ENCODE measurements at regions not wholly inside any gene's neighbourhood (a gene's known extent, or its start where the extent isn't known, plus 50 kb on each side); places are given as distances from the start of the nearest gene placed in this dataset.

GRCh38 chr16:35182943-35183550 is 1723.6 kb downstream of the TP53TG3F start:
- DNase-seq (ENCODE audit: low spot score): no peak
- TF ChIP-seq, protein P1, sequence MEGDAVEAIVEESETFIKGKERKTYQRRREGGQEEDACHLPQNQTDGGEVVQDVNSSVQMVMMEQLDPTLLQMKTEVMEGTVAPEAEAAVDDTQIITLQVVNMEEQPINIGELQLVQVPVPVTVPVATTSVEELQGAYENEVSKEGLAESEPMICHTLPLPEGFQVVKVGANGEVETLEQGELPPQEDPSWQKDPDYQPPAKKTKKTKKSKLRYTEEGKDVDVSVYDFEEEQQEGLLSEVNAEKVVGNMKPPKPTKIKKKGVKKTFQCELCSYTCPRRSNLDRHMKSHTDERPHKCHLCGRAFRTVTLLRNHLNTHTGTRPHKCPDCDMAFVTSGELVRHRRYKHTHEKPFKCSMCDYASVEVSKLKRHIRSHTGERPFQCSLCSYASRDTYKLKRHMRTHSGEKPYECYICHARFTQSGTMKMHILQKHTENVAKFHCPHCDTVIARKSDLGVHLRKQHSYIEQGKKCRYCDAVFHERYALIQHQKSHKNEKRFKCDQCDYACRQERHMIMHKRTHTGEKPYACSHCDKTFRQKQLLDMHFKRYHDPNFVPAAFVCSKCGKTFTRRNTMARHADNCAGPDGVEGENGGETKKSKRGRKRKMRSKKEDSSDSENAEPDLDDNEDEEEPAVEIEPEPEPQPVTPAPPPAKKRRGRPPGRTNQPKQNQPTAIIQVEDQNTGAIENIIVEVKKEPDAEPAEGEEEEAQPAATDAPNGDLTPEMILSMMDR (IDR thresholded peaks at IDR 0.05; ENCODE audit: extremely low read depth, missing control alignments): no peak

- TF ChIP-seq, protein P1 (IDR thresholded peaks at IDR 0.05; ENCODE audit: extremely low read depth, missing control alignments): no peak
- no peak for DNase-seq (ENCODE audit: low spot score)
Measured at GRCh38 chr16:35184356-35184870, 1725.0 kb downstream of the TP53TG3F start.

- TF ChIP-seq, protein P1 (IDR thresholded peaks at IDR 0.05; ENCODE audit: extremely low read depth, missing control alignments): no peak
- no peak for DNase-seq (ENCODE audit: low spot score)
Measured at GRCh38 chr16:35185366-35186044, 1726.1 kb downstream of the TP53TG3F start.

DNA sequence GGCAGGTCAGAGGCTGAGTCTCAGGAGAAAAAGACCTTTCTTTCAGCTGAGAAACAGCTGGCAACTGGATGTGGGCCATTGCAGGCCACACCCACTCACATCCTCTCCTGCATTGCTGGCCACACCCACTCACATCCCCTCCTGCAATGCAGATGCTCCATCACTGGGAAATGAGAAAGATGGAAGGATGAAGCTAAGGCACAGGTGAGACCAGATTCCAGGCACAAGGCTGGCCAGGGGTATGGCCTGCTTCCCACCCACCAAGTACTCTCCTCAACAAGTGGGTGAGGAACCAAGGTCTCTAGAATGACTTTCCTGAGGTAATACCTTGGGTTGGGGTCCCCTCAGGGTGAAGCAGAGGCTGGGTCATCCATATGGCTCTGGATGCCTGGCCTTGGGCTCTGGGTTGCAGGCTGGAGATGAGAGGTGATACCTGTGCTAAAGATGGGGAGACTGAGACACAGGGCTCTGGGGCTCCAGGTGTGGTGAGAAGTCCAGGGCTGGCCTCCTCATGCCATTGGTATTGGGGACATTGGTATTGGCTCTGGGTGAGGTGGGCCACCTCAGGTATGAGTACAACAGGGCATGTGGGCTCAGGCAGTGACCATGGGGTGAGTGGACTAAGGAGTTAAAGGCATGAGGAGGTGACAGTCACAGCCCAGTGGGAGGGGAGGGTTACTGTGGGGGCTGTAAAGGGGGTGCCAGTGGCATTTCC is 1726.8 kb downstream of the TP53TG3F start:
- DNase-seq (ENCODE audit: low spot score): no peak
- TF ChIP-seq, protein P1 (IDR thresholded peaks at IDR 0.05; ENCODE audit: extremely low read depth, missing control alignments): no peak

- TF ChIP-seq, protein P1 (IDR thresholded peaks at IDR 0.05; ENCODE audit: extremely low read depth, missing control alignments): no peak
- DNase-seq (ENCODE audit: low spot score): no peak
Measured at GRCh38 chr16:35187665-35188225, 1728.3 kb downstream of the TP53TG3F start.

DNA sequence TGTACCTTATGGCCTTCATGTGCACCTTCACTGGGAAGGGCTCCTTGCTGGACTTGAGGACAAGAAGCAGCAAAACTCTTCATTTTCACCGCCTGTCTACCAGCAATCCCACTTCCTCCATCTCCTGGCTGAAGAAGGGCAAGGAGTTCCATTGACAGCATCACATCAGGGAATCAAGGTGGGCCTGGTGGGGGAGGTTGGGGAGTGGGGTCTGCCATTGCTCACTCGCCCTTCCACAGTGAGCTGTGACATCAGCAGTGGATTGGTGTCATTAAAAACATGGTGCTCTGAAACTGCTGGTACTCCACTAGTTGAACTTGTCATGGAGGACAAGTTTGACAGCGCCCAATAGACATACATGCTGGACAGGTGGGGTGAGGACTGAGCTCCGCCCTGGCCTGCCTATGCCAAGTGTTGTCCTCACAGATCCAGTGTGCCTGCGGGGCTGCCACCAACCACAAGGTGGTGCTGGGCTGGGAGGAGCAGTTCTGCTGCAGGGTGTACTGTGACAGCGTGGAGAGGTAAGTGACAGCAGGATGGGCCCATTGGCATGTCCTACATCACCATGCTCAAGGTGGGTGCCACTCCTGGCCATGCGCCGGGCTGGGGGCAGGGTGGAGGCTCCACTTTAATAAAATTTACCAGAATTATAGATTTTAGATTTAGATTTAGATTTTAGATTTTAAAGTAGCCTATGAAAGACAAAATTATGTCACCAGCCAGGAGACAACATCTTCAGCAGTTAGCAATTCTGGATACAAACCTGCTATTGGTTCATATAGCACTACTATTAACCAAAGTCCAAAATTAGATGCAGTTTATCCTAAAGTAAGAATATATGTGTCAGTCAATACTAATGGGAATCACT is 1729.1 kb downstream of the TP53TG3F start:
- TF ChIP-seq, protein P1 (IDR thresholded peaks at IDR 0.05; ENCODE audit: extremely low read depth, missing control alignments): no peak
- DNase-seq (ENCODE audit: low spot score): no peak
